HepG2 (cell line): ENCODE measurements at regions not wholly inside any gene's neighbourhood (a gene's known extent, or its start where the extent isn't known, plus 50 kb on each side); places are given as distances from the start of the nearest gene placed in this dataset.

ENCODE experiments used
- CTCF ChIP-seq: sonication (generic); formaldehyde crosslinking; IDR thresholded peaks from 2 replicates; pipeline ENCODE4 v1.5.0; 2020; ENCODE audit warnings: mild to moderate bottlenecking, missing genetic modification reagents, moderate library complexity
- HNF4G ChIP-seq, 2 experiments: sonication (generic) in 1 of 2; formaldehyde crosslinking in 1 of 2; IDR thresholded peaks; 2 replicates each; pipeline versions ENCODE4 v1.4.0 to v1.6.1; 2011 to 2020; ENCODE audit warnings: borderline replicate concordance in 2 of 2, low read depth in 2 of 2, mild to moderate bottlenecking in 2 of 2, low read length in 1 of 2, missing genetic modification reagents in 1 of 2, moderate library complexity in 1 of 2
- KLF6 ChIP-seq: IDR thresholded peaks from 2 replicates; pipeline ENCODE4 v1.8.0; 2016; ENCODE audit warnings: missing biosample characterization, missing genetic modification reagents
- MYC ChIP-seq: sonication (generic); formaldehyde crosslinking; IDR thresholded peaks from 2 replicates; pipeline ENCODE4 v1.9.0; 2021; ENCODE audit warnings: missing genetic modification reagents, borderline replicate concordance
- NCOA2 ChIP-seq: sonication (generic); formaldehyde crosslinking; IDR thresholded peaks from 2 replicates; pipeline ENCODE4 v1.8.0; 2022; ENCODE audit warnings: inconsistent platforms
- NFAT5 ChIP-seq: sonication (generic); formaldehyde crosslinking; IDR thresholded peaks from 2 replicates; pipeline ENCODE4 v1.4.0; 2020; ENCODE audit warnings: missing genetic modification reagents
- NFKB2 ChIP-seq: sonication (generic); formaldehyde crosslinking; IDR thresholded peaks from 2 replicates; pipeline ENCODE4 v1.4.0; 2020; ENCODE audit warnings: missing genetic modification reagents, borderline replicate concordance
- POLR2AphosphoS5 ChIP-seq: IDR thresholded peaks from 2 replicates; pipeline ENCODE4 v1.6.1; 2012; ENCODE audit warnings: low read depth, low read length
- XBP1 ChIP-seq: sonication (generic); formaldehyde crosslinking; IDR thresholded peaks from 2 replicates; pipeline ENCODE4 v1.5.0; 2020; ENCODE audit warnings: missing genetic modification reagents
- ZFX ChIP-seq: sonication (generic); formaldehyde crosslinking; IDR thresholded peaks from 2 replicates; pipeline ENCODE4 v1.4.0; 2020; ENCODE audit warnings: mild to moderate bottlenecking, low read depth, missing genetic modification reagents, moderate library complexity
- ZNF101 ChIP-seq: sonication (generic); formaldehyde crosslinking; IDR thresholded peaks from 2 replicates; pipeline ENCODE4 v1.4.0; 2020; ENCODE audit warnings: mild to moderate bottlenecking, low read depth, missing genetic modification reagents, borderline replicate concordance
- TF ChIP-seq, protein P1 (sequence below): sonication (generic); formaldehyde crosslinking; IDR thresholded peaks from 2 replicates; pipeline ENCODE4 v1.5.0; 2020; ENCODE audit warnings: missing genetic modification reagents
- TF ChIP-seq, protein P2 (sequence below): sonication (generic); formaldehyde crosslinking; IDR thresholded peaks from 2 replicates; pipeline ENCODE4 v1.9.0; 2022; ENCODE audit warnings: low read depth, missing genetic modification reagents
- TF ChIP-seq, protein P3 (sequence below): IDR thresholded peaks from 2 replicates; pipeline ENCODE4 v1.6.1; 2012; ENCODE audit warnings: inconsistent platforms

DNA sequence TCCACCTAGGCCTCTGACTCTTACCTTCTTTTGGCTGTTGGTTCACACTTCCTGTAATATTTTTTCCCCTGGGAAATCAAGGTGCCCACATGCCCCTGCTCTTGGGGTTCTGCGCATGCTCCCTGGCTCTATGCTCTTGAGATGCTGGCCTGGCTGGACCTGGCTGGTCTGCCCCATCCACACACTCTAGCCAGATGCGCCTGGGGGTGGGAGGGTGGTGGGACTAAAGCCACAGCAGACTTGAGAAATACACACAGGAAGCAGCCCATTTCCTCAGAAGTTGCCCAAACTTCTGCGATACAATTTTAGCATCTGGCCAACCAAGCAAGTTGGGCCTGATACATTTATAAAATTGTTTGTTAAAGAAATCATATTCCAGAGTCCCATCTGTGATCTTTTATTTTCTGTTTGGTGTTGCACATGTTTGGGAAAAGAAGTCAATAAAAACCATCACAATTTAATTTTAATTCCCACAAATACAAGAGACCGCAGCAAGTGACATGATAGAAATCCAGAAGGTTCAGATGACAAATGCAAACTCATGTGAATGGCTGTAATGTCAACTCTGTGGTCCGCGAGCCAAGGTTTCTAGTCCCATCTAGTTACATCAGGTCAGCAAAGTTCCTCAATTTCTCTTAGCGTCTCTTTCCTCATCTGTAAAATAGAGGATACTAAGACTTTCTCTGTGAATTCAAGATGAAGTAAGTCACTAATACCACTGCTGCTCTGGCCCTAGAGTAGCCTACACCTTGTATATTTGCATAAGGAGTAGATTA lies 55.9 kb upstream of the MEF2A start:
- TF ChIP-seq HNF4G (IDR thresholded peaks at IDR 0.05; ENCODE audit: borderline replicate concordance, low read depth, low read length) (no peak), HNF4G (CRISPR knock-in tag; IDR thresholded peaks at IDR 0.05; ENCODE audit: borderline replicate concordance, low read depth) (no peak), POLR2AphosphoS5 (no peak), NFKB2 (CRISPR knock-in tag) (no peak), NCOA2 (CRISPR knock-in tag) (no peak), ZFX (CRISPR knock-in tag) (no peak), ZNF101 (CRISPR knock-in tag) (no peak), NFAT5 (no peak), CTCF (no peak), KLF6 (CRISPR knock-in tag) (no peak), XBP1 (no peak), MYC (no peak)
- TF ChIP-seq, protein P1, sequence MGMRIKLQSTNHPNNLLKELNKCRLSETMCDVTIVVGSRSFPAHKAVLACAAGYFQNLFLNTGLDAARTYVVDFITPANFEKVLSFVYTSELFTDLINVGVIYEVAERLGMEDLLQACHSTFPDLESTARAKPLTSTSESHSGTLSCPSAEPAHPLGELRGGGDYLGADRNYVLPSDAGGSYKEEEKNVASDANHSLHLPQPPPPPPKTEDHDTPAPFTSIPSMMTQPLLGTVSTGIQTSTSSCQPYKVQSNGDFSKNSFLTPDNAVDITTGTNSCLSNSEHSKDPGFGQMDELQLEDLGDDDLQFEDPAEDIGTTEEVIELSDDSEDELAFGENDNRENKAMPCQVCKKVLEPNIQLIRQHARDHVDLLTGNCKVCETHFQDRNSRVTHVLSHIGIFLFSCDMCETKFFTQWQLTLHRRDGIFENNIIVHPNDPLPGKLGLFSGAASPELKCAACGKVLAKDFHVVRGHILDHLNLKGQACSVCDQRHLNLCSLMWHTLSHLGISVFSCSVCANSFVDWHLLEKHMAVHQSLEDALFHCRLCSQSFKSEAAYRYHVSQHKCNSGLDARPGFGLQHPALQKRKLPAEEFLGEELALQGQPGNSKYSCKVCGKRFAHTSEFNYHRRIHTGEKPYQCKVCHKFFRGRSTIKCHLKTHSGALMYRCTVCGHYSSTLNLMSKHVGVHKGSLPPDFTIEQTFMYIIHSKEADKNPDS (CRISPR knock-in tag): no peak
- TF ChIP-seq, protein P2, sequence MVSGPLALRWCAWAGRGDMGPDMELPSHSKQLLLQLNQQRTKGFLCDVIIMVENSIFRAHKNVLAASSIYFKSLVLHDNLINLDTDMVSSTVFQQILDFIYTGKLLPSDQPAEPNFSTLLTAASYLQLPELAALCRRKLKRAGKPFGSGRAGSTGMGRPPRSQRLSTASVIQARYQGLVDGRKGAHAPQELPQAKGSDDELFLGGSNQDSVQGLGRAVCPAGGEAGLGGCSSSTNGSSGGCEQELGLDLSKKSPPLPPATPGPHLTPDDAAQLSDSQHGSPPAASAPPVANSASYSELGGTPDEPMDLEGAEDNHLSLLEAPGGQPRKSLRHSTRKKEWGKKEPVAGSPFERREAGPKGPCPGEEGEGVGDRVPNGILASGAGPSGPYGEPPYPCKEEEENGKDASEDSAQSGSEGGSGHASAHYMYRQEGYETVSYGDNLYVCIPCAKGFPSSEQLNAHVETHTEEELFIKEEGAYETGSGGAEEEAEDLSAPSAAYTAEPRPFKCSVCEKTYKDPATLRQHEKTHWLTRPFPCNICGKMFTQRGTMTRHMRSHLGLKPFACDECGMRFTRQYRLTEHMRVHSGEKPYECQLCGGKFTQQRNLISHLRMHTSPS (CRISPR knock-in tag): no peak
- TF ChIP-seq, protein P3, sequence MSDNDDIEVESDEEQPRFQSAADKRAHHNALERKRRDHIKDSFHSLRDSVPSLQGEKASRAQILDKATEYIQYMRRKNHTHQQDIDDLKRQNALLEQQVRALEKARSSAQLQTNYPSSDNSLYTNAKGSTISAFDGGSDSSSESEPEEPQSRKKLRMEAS: no peak
